ENCODE measurements at regions not wholly inside any gene's neighbourhood (a gene's known extent, or its start where the extent isn't known, plus 50 kb on each side); places are given as distances from the start of the nearest gene placed in this dataset.

- Histone ChIP-seq H3K4me3 (ENCODE audit: low read length) (no peak overlapping the region), H3K4me1 (ENCODE audit: insufficient read depth, low read length) (peaks cover 4% of the 10 kb centered on the region; the same call in 1 of the 2 replicates), H3K36me3 (ENCODE audit: insufficient read depth, low read depth, low read length) (no peaks in the 10 kb centered on the region), H3K27ac (ENCODE audit: low read length) (no peak overlapping the region), H3K9me3 (ENCODE audit: insufficient read depth, low read depth, low read length) (no peaks in the 10 kb centered on the region), H3K27me3 (ENCODE audit: insufficient read depth, low read length) (no peaks in the 10 kb centered on the region), H3K9ac (ENCODE audit: low read depth, low read length) (no peak overlapping the region)
Observed at GRCh38 chr5:173790836-173791546, 97.2 kb upstream of the CPEB4 start.

- no peaks in the 10 kb centered on the region for H3K4me1 ChIP-seq (ENCODE audit: insufficient read depth, low read length)
- no peak overlapping the region for H3K27ac ChIP-seq (ENCODE audit: low read length)
- no peak overlapping the region for H3K4me3 ChIP-seq (ENCODE audit: low read length)
- H3K9ac ChIP-seq (ENCODE audit: low read depth, low read length), result no peak overlapping the region
- H3K36me3 ChIP-seq (ENCODE audit: insufficient read depth, low read depth, low read length), result no peaks in the 10 kb centered on the region
- no peaks in the 10 kb centered on the region for H3K27me3 ChIP-seq (ENCODE audit: insufficient read depth, low read length)
- no peaks in the 10 kb centered on the region for H3K9me3 ChIP-seq (ENCODE audit: insufficient read depth, low read depth, low read length)
Observed at GRCh38 chr5:173791878-173792277, 96.3 kb upstream of the CPEB4 start.

- Histone ChIP-seq H3K9me3 (ENCODE audit: insufficient read depth, low read depth, low read length) (no peaks in the 10 kb centered on the region), H3K4me3 (ENCODE audit: low read length) (no peak overlapping the region), H3K9ac (ENCODE audit: low read depth, low read length) (no peak overlapping the region), H3K4me1 (ENCODE audit: insufficient read depth, low read length) (no peaks in the 10 kb centered on the region), H3K27ac (ENCODE audit: low read length) (no peak overlapping the region), H3K36me3 (ENCODE audit: insufficient read depth, low read depth, low read length) (no peaks in the 10 kb centered on the region), H3K27me3 (ENCODE audit: insufficient read depth, low read length) (no peaks in the 10 kb centered on the region)
Observed at GRCh38 chr5:173792781-173793547, 95.2 kb upstream of the CPEB4 start.

GRCh38 chr5:173793648-173794548 lies 94.3 kb upstream of the CPEB4 start:
- no peaks in the 10 kb centered on the region for H3K4me1 ChIP-seq (ENCODE audit: insufficient read depth, low read length)

GRCh38 chr5:173794901-173795416 lies 93.2 kb upstream of the CPEB4 start:
- H3K36me3 ChIP-seq (ENCODE audit: insufficient read depth, low read depth, low read length), result no peaks in the 10 kb centered on the region
- no peaks in the 10 kb centered on the region for H3K9me3 ChIP-seq (ENCODE audit: insufficient read depth, low read depth, low read length)
- no peaks in the 10 kb centered on the region for H3K4me1 ChIP-seq (ENCODE audit: insufficient read depth, low read length)
- no peak overlapping the region for H3K9ac ChIP-seq (ENCODE audit: low read depth, low read length)
- no peak overlapping the region for H3K27ac ChIP-seq (ENCODE audit: low read length)
- H3K4me3 ChIP-seq (ENCODE audit: low read length), result no peak overlapping the region
- H3K27me3 ChIP-seq (ENCODE audit: insufficient read depth, low read length), result no peaks in the 10 kb centered on the region

More at GRCh38 chr5:173793648-173794548, 94.3 kb upstream of the CPEB4 start:
- Histone ChIP-seq H3K9ac (ENCODE audit: low read depth, low read length) (no peak overlapping the region), H3K4me3 (ENCODE audit: low read length) (no peak overlapping the region), H3K27me3 (ENCODE audit: insufficient read depth, low read length) (no peaks in the 10 kb centered on the region), H3K27ac (ENCODE audit: low read length) (no peak overlapping the region), H3K9me3 (ENCODE audit: insufficient read depth, low read depth, low read length) (no peaks in the 10 kb centered on the region), H3K36me3 (ENCODE audit: insufficient read depth, low read depth, low read length) (no peaks in the 10 kb centered on the region)

- no peak overlapping the region for H3K27ac ChIP-seq (ENCODE audit: low read length)
- no peaks in the 10 kb centered on the region for H3K36me3 ChIP-seq (ENCODE audit: insufficient read depth, low read depth, low read length)
- H3K4me3 ChIP-seq (ENCODE audit: low read length), result no peak overlapping the region
- H3K9ac ChIP-seq (ENCODE audit: low read depth, low read length), result no peak overlapping the region
- H3K4me1 ChIP-seq (ENCODE audit: insufficient read depth, low read length), result no peaks in the 10 kb centered on the region
- no peaks in the 10 kb centered on the region for H3K27me3 ChIP-seq (ENCODE audit: insufficient read depth, low read length)
- no peaks in the 10 kb centered on the region for H3K9me3 ChIP-seq (ENCODE audit: insufficient read depth, low read depth, low read length)
Observed at GRCh38 chr5:173795601-173796000, 92.5 kb upstream of the CPEB4 start.

GRCh38 chr5:173796721-173797495 lies 91.2 kb upstream of the CPEB4 start:
- Histone ChIP-seq H3K4me1 (ENCODE audit: insufficient read depth, low read length) (no peaks in the 10 kb centered on the region), H3K4me3 (ENCODE audit: low read length) (no peak overlapping the region), H3K27ac (ENCODE audit: low read length) (no peak overlapping the region), H3K36me3 (ENCODE audit: insufficient read depth, low read depth, low read length) (no peaks in the 10 kb centered on the region), H3K27me3 (ENCODE audit: insufficient read depth, low read length) (no peaks in the 10 kb centered on the region), H3K9ac (ENCODE audit: low read depth, low read length) (no peak overlapping the region), H3K9me3 (ENCODE audit: insufficient read depth, low read depth, low read length) (no peaks in the 10 kb centered on the region)

GRCh38 chr5:173798127-173798810 lies 89.9 kb upstream of the CPEB4 start:
- Histone ChIP-seq H3K27ac (ENCODE audit: low read length) (no peak overlapping the region), H3K27me3 (ENCODE audit: insufficient read depth, low read length) (no peaks in the 10 kb centered on the region), H3K9ac (ENCODE audit: low read depth, low read length) (no peak overlapping the region), H3K36me3 (ENCODE audit: insufficient read depth, low read depth, low read length) (no peaks in the 10 kb centered on the region), H3K4me3 (ENCODE audit: low read length) (no peak overlapping the region), H3K9me3 (ENCODE audit: insufficient read depth, low read depth, low read length) (no peaks in the 10 kb centered on the region), H3K4me1 (ENCODE audit: insufficient read depth, low read length) (no peaks in the 10 kb centered on the region)

- Histone ChIP-seq H3K9me3 (ENCODE audit: insufficient read depth, low read depth, low read length) (peaks cover 7% of the 10 kb centered on the region; the same call in 1 of the 2 replicates), H3K9ac (ENCODE audit: low read depth, low read length) (no peak overlapping the region), H3K36me3 (ENCODE audit: insufficient read depth, low read depth, low read length) (no peaks in the 10 kb centered on the region), H3K4me3 (ENCODE audit: low read length) (no peak overlapping the region), H3K4me1 (ENCODE audit: insufficient read depth, low read length) (no peaks in the 10 kb centered on the region), H3K27me3 (ENCODE audit: insufficient read depth, low read length) (no peaks in the 10 kb centered on the region), H3K27ac (ENCODE audit: low read length) (no peak overlapping the region)
Observed at GRCh38 chr5:173800340-173800739, 87.8 kb upstream of the CPEB4 start.

GRCh38 chr5:173801006-173801405 lies 87.1 kb upstream of the CPEB4 start:
- H3K27me3 ChIP-seq (ENCODE audit: insufficient read depth, low read length), result no peaks in the 10 kb centered on the region
- H3K4me1 ChIP-seq (ENCODE audit: insufficient read depth, low read length), result no peaks in the 10 kb centered on the region
- peaks cover 7% of the 10 kb centered on the region; the same call in 1 of the 2 replicates for H3K9me3 ChIP-seq (ENCODE audit: insufficient read depth, low read depth, low read length)
- no peak overlapping the region for H3K4me3 ChIP-seq (ENCODE audit: low read length)
- H3K9ac ChIP-seq (ENCODE audit: low read depth, low read length), result no peak overlapping the region
- H3K36me3 ChIP-seq (ENCODE audit: insufficient read depth, low read depth, low read length), result no peaks in the 10 kb centered on the region
- H3K27ac ChIP-seq (ENCODE audit: low read length), result no peak overlapping the region
